IPS-NIHi7 (cell line): ENCODE measurements at regions not wholly inside any gene's neighbourhood (a gene's known extent, or its start where the extent isn't known, plus 50 kb on each side); places are given as distances from the start of the nearest gene placed in this dataset.
"Not testable (repeated sequence)": the region's sequence is repeated elsewhere in the genome, so short reads cannot be mapped to it uniquely, and the experiment has no call there.

Experiments used
- DNase-seq: peaks from one replicate; pipeline ENCODE4 v3.0.0; 2012; ENCODE audit warnings: mixed read lengths; ENCODE audit errors: extremely low spot score

GRCh38 chr14:28596391-28596790 is 170.2 kb upstream of the FOXG1 start:
- DNase-seq: no peak

- no peak for DNase-seq
Observed at GRCh38 chr14:28599191-28599590, 167.4 kb upstream of the FOXG1 start.

GRCh38 chr14:28599605-28600004 is 167.0 kb upstream of the FOXG1 start:
- DNase-seq: no peak

GRCh38 chr14:28603606-28604005 is 163.0 kb upstream of the FOXG1 start:
- no peak for DNase-seq

- DNase-seq: no peak
Observed at GRCh38 chr14:28607661-28608060, 158.9 kb upstream of the FOXG1 start.

- DNase-seq: no peak
Observed at GRCh38 chr14:28608443-28608842, 158.1 kb upstream of the FOXG1 start.

- DNase-seq: peak; percentile 43
Observed at GRCh38 chr14:28608851-28609828, 157.4 kb upstream of the FOXG1 start.

- DNase-seq: no peak
Observed at GRCh38 chr14:28612414-28612813, 154.2 kb upstream of the FOXG1 start.

GRCh38 chr14:28613532-28613931 is 153.1 kb upstream of the FOXG1 start:
- DNase-seq: no peak

GRCh38 chr14:28626780-28627179 is 139.8 kb upstream of the FOXG1 start:
- DNase-seq: no peak

- no peak for DNase-seq
Observed at GRCh38 chr14:28629328-28630004, 137.1 kb upstream of the FOXG1 start.

GRCh38 chr14:28630100-28630499 is 136.5 kb upstream of the FOXG1 start:
- no peak for DNase-seq

GRCh38 chr14:28635387-28635786 is 131.2 kb upstream of the FOXG1 start:
- peak; percentile 17 for DNase-seq

GRCh38 chr14:28635816-28636215 is 130.8 kb upstream of the FOXG1 start:
- DNase-seq: not testable (repeated sequence)

GRCh38 chr14:28641189-28641588 is 125.4 kb upstream of the FOXG1 start:
- DNase-seq: not testable (repeated sequence)

- no peak for DNase-seq
Observed at GRCh38 chr14:28651148-28651547, 115.4 kb upstream of the FOXG1 start.

- no peak for DNase-seq
Observed at GRCh38 chr14:28652782-28653181, 113.8 kb upstream of the FOXG1 start.

GRCh38 chr14:28653521-28653920 is 113.1 kb upstream of the FOXG1 start:
- no peak for DNase-seq

GRCh38 chr14:28656704-28657255 is 109.8 kb upstream of the FOXG1 start:
- DNase-seq: no peak

- DNase-seq: peak; percentile 64
Observed at GRCh38 chr14:28661171-28661772, 105.3 kb upstream of the FOXG1 start.

GRCh38 chr14:28666961-28667360 is 99.6 kb upstream of the FOXG1 start:
- DNase-seq: no peak

GRCh38 chr14:28671425-28671824 is 95.2 kb upstream of the FOXG1 start:
- no peak for DNase-seq
